HUES48 (cell line): ENCODE measurements at regions not wholly inside any gene's neighbourhood (a gene's known extent, or its start where the extent isn't known, plus 50 kb on each side); places are given as distances from the start of the nearest gene placed in this dataset.

Experiments used
- H3K27ac ChIP-seq: one replicate; pipeline ENCODE4 v1.7.0; 2013; ENCODE audit warnings: low read depth, low read length, inconsistent platforms
- H3K27me3 ChIP-seq: 2 replicates; pipeline ENCODE4 v1.6.1; 2013; ENCODE audit warnings: mild to moderate bottlenecking, low read length; ENCODE audit not compliant: control insufficient read depth, insufficient read depth
- H3K36me3 ChIP-seq: 2 replicates; pipeline ENCODE4 v1.6.1; 2013; ENCODE audit warnings: low read length; ENCODE audit not compliant: control insufficient read depth, insufficient read depth
- H3K4me1 ChIP-seq: 2 replicates; pipeline ENCODE4 v1.6.1; 2013; ENCODE audit warnings: mild to moderate bottlenecking, low read length; ENCODE audit not compliant: control insufficient read depth, insufficient read depth
- H3K4me3 ChIP-seq: 2 replicates; pipeline ENCODE4 v1.5.1; 2013; ENCODE audit warnings: mild to moderate bottlenecking, low read depth, low read length
- H3K9ac ChIP-seq: 2 replicates; pipeline ENCODE4 v1.6.1; 2013; ENCODE audit warnings: mild to moderate bottlenecking, low read depth, low read length, moderate library complexity
- H3K9me3 ChIP-seq: 2 replicates; pipeline ENCODE4 v1.6.1; 2013; ENCODE audit warnings: low read length; ENCODE audit not compliant: control insufficient read depth, insufficient read depth

DNA sequence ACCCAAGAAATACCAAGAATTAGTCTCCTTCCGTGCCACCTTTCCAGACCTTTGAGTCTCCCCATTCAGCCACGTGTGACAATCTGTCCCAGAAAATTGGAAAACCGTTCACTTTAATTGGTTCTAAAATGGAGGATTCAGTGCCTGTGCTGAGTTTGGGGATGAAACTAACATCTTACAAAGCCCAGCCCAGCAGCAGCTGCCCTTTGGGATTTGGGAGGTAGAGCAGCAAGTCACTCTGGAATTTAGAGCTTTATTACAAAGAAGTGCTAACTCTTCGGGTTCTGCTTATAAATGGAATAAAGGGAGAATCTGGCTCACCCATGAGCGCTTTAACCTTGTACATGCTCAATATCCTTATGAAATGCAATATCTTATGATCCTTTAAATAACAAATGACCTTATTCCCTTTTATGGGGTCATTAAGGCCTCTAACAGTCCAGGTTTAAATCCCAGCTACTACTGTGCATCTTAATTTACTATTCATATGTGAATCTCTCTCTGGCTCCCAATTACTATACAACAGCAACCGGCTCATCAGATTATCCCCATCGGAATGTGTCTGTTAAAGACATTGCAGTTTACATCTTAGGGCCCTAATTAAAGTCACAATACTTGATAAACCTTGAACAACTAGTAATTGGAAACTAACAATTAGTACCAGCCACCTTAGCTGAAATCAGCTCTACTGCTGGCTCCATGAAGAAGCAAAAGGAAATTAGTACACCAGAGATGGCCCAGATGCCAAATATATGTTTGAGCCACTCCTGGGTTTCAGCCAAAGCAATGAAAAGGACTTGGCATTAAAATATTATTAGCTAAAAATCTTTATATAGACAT is 271.8 kb upstream of the SMARCA2 start:
- H3K9me3 ChIP-seq, result no peaks in the 10 kb centered on the region
- H3K4me3 ChIP-seq, result no peak overlapping the region
- H3K27ac ChIP-seq, result no peak overlapping the region
- H3K27me3 ChIP-seq, result peaks cover 9% of the 10 kb centered on the region; the same call in 1 of the 2 replicates
- no peak overlapping the region for H3K9ac ChIP-seq
- no peaks in the 10 kb centered on the region for H3K36me3 ChIP-seq
- no peaks in the 10 kb centered on the region for H3K4me1 ChIP-seq

DNA sequence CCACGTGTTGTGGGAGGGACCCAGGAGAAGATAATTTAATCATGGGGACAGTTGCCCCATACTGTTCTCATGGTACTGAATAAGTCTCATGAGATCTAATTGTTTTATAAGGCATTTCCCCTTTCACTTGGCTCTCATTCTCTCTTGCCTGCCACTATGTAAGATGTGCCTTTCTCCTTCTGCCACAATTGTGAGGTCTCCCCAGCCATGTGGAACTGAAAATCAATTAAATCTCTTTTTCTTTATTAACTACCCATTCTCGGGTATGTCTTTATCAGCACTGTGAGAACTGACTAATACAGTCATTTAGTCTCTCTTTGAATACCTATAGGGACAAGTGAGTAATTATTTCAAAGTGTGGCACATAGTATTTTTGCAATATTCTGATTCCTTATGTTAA is 269.2 kb upstream of the SMARCA2 start:
- H3K4me3 ChIP-seq, result no peak overlapping the region
- H3K36me3 ChIP-seq, result no peaks in the 10 kb centered on the region
- H3K9me3 ChIP-seq, result peaks cover 5% of the 10 kb centered on the region; the same call in 1 of the 2 replicates
- H3K4me1 ChIP-seq, result no peaks in the 10 kb centered on the region
- no peak overlapping the region for H3K9ac ChIP-seq
- no peak overlapping the region for H3K27ac ChIP-seq
- no peaks in the 10 kb centered on the region for H3K27me3 ChIP-seq

DNA sequence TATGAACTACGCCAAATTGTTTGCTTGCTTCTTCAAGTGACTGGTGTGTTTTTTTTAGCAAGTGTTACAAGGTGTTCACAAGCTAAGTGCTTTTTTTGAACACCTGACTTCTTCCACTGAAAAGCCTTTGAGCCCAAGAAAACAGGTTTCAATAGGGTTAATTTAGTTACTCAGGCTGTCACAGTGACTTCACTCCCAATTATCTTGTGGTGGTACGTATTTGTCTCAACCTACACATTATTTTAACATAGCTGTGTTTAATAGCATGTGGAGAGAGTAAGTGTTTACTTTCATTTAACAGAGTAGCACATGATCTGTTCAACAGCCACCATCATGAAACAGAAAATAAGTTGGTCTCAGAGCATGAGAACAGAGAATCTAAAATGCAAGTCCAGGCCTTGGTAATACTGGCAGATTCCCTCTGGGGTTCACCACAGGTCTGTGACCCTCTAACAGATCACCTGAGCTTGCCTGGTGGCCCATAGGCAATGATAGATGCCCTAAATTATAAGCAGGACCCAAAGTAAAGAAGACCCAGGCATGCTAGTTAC is 267.7 kb upstream of the SMARCA2 start:
- Histone ChIP-seq H3K27me3 (no peaks in the 10 kb centered on the region), H3K9ac (no peak overlapping the region), H3K36me3 (no peaks in the 10 kb centered on the region)

DNA sequence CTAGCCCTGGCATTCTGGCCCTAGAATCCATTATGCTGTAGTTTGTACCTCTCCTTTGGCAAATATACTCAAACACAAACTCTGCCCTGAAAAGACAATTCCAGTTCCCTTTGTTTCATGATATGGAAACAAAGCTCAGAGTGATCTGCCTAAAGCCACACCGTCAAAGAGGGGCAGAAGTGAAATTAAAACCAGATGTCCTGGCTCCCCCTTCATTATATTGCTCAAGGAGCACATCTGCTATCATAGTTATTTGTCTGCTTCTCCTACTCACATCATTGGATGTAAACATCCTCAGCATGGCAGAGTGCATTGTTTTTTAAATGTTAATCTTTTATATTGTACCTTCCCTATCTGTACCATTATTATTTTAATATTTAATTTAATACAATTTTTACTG is 266.7 kb upstream of the SMARCA2 start:
- peaks cover 5% of the 10 kb centered on the region; the same call in 1 of the 2 replicates for H3K9me3 ChIP-seq
- no peak overlapping the region for H3K9ac ChIP-seq
- H3K4me3 ChIP-seq, result no peak overlapping the region
- no peaks in the 10 kb centered on the region for H3K36me3 ChIP-seq
- H3K27me3 ChIP-seq, result no peaks in the 10 kb centered on the region
- no peak overlapping the region for H3K27ac ChIP-seq
- H3K4me1 ChIP-seq, result no peaks in the 10 kb centered on the region

More for the DNA sequence above, 267.7 kb upstream of the SMARCA2 start:
- Histone ChIP-seq H3K4me3 (no peak overlapping the region), H3K9me3 (peaks cover 5% of the 10 kb centered on the region; the same call in 1 of the 2 replicates), H3K27ac (no peak overlapping the region), H3K4me1 (no peaks in the 10 kb centered on the region)

DNA sequence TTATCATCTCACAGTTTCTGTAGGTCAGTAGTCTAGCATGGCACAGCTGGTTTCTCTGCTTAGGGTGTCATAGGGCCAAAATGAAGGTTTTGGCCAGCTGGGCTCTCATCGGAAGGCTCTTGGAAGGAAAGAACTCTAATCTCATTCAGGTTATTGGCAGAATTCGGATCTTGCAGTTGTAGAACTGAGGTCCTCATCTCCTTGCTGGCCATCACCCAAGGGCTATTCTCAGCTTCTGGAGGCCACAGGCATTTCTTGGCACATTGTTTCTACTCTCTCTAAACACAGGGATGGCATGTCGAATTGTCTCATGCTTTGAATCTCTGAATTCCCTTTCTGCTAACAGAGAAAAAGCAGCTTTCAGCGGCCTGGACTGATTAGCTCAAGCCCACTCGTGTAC is 258.0 kb upstream of the SMARCA2 start:
- Histone ChIP-seq H3K27me3 (no peaks in the 10 kb centered on the region), H3K9ac (no peak overlapping the region), H3K36me3 (no peaks in the 10 kb centered on the region), H3K27ac (no peak overlapping the region), H3K4me1 (no peaks in the 10 kb centered on the region), H3K4me3 (no peak overlapping the region), H3K9me3 (no peaks in the 10 kb centered on the region)

DNA sequence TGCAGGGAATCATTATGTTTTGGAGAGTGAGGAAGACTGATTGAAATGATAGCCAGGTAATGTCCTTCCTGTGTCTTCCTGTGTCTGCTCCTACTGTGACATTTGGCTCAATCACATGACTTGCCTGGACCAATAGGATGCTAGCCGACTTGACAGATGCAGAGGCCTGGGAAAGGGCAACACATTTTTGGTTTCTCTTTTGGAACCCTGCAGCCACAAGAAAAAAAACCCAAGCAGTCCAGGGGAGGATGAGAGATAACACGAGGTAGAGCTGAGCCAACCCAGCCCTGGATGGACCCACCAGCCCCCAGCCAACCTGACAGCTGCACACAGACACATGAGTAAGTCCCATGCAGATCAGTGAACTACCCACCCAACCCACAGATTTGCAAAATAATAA is 256.1 kb upstream of the SMARCA2 start:
- Histone ChIP-seq H3K27ac (no peak overlapping the region), H3K9ac (no peak overlapping the region), H3K4me3 (no peak overlapping the region), H3K4me1 (no peaks in the 10 kb centered on the region), H3K36me3 (no peaks in the 10 kb centered on the region), H3K27me3 (no peaks in the 10 kb centered on the region), H3K9me3 (no peaks in the 10 kb centered on the region)

DNA sequence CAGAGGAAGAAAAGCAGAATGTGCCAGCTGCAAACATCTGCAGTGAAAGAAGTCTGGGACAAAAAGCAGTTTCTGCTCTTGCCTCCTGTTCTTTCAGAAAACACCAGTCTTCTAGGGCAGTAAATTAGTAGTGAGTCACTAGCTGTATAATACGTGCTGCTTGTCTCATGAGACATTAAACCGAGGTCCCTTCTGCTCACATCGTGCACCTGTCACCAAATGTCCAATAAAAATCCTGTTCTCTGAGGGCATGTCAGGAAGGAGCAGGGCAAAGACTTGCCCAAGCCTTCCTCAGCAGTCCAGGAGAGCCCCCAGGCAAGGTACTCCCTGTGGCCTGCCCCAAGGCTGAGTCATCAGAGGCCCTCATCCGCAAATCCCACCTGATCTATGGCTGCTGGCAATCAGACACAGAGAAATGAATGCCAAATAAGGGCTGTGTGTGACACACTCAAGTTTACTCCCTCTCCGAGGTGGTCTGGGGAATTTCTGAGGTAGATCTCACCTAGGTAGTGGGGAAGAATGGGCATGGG is 255.3 kb upstream of the SMARCA2 start:
- no peak overlapping the region for H3K9ac ChIP-seq
- H3K36me3 ChIP-seq, result no peaks in the 10 kb centered on the region
- H3K4me1 ChIP-seq, result no peaks in the 10 kb centered on the region
- no peaks in the 10 kb centered on the region for H3K9me3 ChIP-seq
- H3K27me3 ChIP-seq, result no peaks in the 10 kb centered on the region
- H3K4me3 ChIP-seq, result no peak overlapping the region
- no peak overlapping the region for H3K27ac ChIP-seq

DNA sequence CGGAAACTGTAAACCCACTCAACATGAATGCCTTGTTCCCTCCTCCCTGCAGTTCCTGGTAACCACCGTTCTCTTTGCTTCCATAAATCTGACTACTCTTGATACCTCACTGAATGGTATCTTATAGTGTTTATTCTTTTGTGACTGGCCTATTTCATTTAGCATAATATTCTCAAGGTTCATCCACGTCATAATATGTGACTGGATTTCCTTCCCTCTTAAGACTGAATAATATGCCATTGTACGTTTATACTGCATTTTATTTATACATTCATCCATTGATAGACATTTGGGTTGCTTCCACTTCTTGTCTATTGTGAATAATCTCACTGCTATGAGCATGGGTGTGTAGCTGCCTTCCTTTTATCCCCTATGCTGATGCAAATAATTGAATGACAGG is 253.3 kb upstream of the SMARCA2 start:
- no peaks in the 10 kb centered on the region for H3K27me3 ChIP-seq
- H3K4me3 ChIP-seq, result no peak overlapping the region
- no peaks in the 10 kb centered on the region for H3K9me3 ChIP-seq
- H3K27ac ChIP-seq, result no peak overlapping the region
- H3K9ac ChIP-seq, result no peak overlapping the region
- H3K4me1 ChIP-seq, result no peaks in the 10 kb centered on the region
- H3K36me3 ChIP-seq, result no peaks in the 10 kb centered on the region

DNA sequence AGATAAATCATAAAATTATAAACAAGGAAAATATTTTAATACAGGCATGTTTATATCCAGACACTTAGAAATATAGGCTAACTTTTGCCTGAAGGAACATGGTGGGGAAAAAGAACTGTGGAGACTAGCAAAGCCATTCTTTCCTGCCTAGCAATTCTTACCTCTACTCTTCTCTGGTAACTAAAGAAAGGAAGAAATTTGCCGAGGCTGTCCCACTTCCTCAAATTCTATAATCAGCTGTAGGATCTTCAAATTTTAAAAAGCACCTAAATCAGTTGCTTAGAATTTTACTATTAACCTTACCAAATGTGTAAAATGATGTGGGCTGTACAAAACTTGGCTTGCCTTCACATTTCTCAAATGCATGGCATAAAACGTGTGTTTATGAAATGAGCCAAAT is 249.1 kb upstream of the SMARCA2 start:
- no peaks in the 10 kb centered on the region for H3K27me3 ChIP-seq
- H3K36me3 ChIP-seq, result no peaks in the 10 kb centered on the region
- no peak overlapping the region for H3K27ac ChIP-seq

DNA sequence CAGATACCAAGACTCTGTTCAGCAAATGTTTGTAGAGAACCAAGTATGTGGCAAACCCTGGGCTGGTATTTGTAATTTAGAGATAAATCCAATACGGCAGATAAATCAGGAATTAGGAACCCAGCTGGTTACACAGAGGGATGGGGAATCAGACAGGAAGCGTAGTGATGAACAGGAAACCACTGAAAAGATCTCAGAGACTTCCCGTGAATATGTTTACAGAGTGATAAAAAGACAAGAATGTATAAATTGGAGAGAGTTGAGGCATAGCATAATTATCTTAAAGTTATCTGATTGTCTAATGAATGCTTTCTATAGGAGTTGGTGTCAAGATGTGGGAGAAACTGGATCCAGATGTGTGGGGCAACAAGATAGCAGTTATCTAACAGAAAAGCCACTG is 246.6 kb upstream of the SMARCA2 start:
- no peak overlapping the region for H3K27ac ChIP-seq
- H3K9me3 ChIP-seq, result no peaks in the 10 kb centered on the region
- H3K9ac ChIP-seq, result no peak overlapping the region
- H3K36me3 ChIP-seq, result no peaks in the 10 kb centered on the region
- no peak overlapping the region for H3K4me3 ChIP-seq
- H3K4me1 ChIP-seq, result no peaks in the 10 kb centered on the region
- no peaks in the 10 kb centered on the region for H3K27me3 ChIP-seq

More for the DNA sequence above, 249.1 kb upstream of the SMARCA2 start:
- H3K4me3 ChIP-seq, result no peak overlapping the region
- no peaks in the 10 kb centered on the region for H3K4me1 ChIP-seq
- no peak overlapping the region for H3K9ac ChIP-seq
- no peaks in the 10 kb centered on the region for H3K9me3 ChIP-seq

DNA sequence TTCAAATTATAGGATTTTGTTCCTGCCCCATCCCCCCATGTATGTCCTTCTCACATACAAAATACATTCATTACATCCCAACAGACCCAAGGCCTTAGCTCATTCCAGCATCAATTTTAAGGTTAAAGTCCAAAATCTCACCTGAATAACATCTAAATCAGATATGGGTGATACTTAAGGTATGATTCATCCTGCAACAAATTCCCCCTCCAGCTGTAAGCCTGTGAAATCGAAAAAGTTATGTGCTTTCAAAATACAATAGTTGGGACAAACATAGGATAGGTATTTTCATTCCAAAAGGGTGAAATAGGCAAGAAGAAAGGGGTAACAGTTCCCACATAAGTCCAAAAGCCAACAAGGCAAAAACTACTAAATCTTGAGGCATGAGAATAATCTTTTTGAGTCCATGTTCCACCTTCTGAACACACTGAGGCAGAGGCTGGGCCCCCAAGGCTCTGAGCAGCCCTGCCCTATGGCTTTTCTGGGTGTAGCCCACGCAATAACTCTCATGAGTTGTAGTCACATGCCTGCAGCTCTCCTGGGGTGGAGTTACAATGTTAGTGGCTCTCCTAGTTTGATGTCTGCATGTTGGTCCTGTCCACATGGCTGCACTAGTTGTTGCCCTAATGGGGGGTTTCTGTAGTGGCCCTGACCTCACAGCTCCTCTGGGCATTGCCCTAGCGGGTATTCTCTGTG is 243.9 kb upstream of the SMARCA2 start:
- no peak overlapping the region for H3K9ac ChIP-seq
- no peaks in the 10 kb centered on the region for H3K36me3 ChIP-seq
- no peaks in the 10 kb centered on the region for H3K9me3 ChIP-seq

More for the DNA sequence above, 243.9 kb upstream of the SMARCA2 start:
- Histone ChIP-seq H3K27ac (no peak overlapping the region), H3K4me3 (no peak overlapping the region), H3K4me1 (peaks cover 22% of the 10 kb centered on the region), H3K27me3 (no peaks in the 10 kb centered on the region)
